ENCODE measurements at regions not wholly inside any gene's neighbourhood (a gene's known extent, or its start where the extent isn't known, plus 50 kb on each side); places are given as distances from the start of the nearest gene placed in this dataset.

- DNase-seq (ENCODE audit: low read depth), result peak; percentile 85
Measured at GRCh38 chr13:59112221-59112718, 1051.5 kb downstream of the DIAPH3 start.

- no peak for DNase-seq (ENCODE audit: low read depth)
Measured at GRCh38 chr13:59119475-59119874, 1044.3 kb downstream of the DIAPH3 start.

DNA sequence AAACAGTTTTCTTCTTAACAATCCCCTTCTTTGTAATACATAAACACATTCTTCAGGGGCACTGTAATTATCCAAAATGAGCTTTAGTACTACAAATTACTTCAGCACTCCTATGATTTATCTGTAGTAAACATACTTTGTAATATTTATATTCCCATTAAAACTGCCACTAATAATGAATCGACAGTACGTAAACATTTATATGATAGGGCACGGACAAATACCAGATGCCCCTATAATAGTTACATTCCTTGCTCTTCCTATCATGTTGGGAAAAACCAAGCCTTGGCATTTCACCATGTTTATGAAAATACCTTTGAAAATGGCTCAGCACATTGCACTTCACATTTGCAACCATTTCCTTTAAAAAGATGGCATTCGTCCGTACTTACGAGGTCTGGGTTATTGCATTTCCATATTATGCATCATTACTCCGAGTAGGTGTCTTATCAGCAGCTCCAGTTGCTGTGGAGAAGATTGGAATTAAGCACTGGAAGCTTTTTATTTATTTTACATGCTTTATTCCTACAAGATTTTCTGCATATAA, 1043.4 kb downstream of the DIAPH3 start:
- peak; percentile 16 for DNase-seq (ENCODE audit: low read depth)

DNA sequence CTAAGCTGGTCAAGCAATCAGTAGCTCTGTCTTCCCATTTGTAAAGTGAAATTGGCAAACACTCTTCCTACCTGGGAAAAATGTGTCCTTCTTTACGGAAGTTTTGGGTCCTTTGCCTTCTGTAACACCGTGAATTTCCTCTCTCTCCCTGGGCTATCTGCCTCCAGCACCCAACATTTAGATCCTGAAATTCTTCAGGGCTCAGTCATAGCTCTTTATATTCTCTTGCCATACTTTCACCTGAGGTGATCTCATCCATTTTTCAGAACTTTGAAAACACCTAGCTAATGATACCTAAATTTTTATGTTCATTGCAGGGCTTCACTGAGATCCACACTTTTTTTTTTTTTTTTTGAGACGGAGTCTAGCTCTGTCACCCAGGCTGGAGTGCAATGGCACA, 1042.2 kb downstream of the DIAPH3 start:
- DNase-seq (ENCODE audit: low read depth), result no peak

- no peak for DNase-seq (ENCODE audit: low read depth)
Measured at GRCh38 chr13:59126474-59126873, 1037.3 kb downstream of the DIAPH3 start.

- no peak for DNase-seq (ENCODE audit: low read depth)
Measured at GRCh38 chr13:59133903-59134302, 1029.8 kb downstream of the DIAPH3 start.

- DNase-seq (ENCODE audit: low read depth), result no peak
Measured at GRCh38 chr13:59144700-59145099, 1019.0 kb downstream of the DIAPH3 start.

DNA sequence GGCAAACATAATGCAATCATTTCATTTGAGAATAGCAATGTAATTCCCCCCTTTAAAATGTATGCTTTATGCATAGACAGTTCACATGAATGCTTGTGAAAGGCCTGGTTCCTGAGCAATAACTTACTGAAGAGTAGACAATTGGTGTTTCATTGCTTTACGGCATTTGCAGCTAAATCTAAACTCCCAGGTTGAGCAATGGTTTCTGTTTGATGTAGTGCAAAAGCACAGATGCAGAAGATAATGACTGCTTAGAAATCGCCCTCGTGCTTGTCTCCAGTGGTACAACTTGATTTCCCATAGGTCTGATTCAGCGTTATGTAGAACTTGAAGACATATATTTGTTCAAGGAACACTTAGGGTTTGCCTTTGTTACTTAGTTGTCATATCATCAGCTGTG, 1018.3 kb downstream of the DIAPH3 start:
- no peak for DNase-seq (ENCODE audit: low read depth)

- no peak for DNase-seq (ENCODE audit: low read depth)
Measured at GRCh38 chr13:59157181-59157580, 1006.5 kb downstream of the DIAPH3 start.

DNA sequence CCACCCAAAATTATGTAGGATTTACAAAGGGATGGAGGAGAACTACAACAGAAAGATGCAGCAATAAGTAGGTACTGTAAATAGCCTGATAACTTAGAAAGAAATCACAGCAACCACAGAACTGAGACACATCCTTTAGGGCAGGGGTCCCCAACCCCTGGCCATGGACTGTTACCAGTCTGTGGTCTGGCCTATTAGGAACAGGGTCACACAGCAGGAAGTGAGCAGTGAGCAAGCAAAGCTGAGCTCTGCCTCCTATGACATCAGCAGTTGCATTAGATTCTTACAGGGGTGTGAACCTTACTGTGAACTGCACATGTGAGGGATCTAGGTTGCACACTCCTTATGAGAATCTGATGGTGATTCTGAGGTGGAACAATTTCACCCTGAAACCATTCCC, 997.6 kb downstream of the DIAPH3 start:
- DNase-seq (ENCODE audit: low read depth), result no peak

DNA sequence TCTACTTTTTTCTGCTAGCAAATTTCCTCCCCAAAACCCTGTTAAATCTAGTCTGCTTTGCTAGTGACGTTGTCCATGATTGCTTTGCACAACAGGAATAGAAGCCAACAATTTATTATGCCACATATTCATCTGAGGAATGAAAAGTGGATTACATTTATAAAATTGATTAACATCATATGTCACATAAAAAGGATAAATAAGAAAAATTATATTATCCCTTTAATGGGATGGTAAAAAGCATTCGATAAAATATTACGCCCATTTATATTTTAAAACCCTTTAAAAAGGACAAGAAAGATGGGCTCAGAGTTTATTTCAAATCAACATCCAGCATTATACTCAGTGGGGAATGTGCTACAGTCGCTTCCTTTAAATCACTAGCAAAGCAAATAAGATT, 991.7 kb downstream of the DIAPH3 start:
- no peak for DNase-seq (ENCODE audit: low read depth)

DNA sequence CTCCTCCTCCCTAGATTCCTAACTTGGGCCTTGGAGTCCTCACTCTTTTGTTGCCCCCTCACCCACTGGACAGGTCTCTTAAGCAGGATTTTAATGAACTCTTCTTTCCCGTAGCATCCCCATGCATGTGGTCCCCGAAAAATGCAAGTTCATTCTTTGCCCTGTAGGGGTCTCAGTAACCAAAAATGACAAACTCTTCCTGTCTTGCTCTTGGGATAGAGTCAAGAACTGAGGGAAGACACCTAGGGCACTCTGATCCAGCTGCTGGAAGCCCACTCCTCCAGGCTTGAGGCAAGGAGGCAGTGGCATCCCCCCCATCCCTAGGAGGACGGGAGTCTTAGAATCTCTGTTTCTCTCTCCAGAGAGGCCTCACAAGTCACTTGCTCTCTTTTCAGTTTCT, 987.0 kb downstream of the DIAPH3 start:
- peak; percentile 13 for DNase-seq (ENCODE audit: low read depth)

- DNase-seq (ENCODE audit: low read depth), result peak; percentile 0
Measured at GRCh38 chr13:59178344-59178743, 985.4 kb downstream of the DIAPH3 start.

DNA sequence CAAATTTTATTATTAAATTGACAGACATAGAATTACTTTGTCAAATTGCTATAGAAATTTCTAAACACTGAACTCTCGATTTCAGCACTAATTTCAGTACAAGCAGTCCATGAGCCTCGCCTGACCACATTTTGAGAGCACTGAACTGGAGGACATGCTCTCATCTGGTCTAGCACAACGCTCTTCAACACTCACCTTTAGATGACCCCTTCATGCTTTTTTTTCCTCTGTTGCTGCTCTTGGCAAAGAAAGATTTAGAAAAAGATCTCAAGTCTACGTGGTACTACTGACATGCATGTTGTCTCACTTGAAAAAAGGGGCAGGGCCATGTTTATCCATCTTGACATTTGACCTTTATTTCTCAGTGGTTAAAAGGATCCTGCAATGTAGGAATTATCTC, 981.5 kb downstream of the DIAPH3 start:
- DNase-seq (ENCODE audit: low read depth), result no peak

GRCh38 chr13:59197397-59197796, 966.3 kb downstream of the DIAPH3 start:
- no peak for DNase-seq (ENCODE audit: low read depth)

GRCh38 chr13:59201841-59202240, 961.9 kb downstream of the DIAPH3 start:
- DNase-seq (ENCODE audit: low read depth), result no peak

GRCh38 chr13:59203855-59204254, 959.9 kb downstream of the DIAPH3 start:
- DNase-seq (ENCODE audit: low read depth), result no peak

GRCh38 chr13:59205501-59205900, 958.2 kb downstream of the DIAPH3 start:
- no peak for DNase-seq (ENCODE audit: low read depth)

- no peak for DNase-seq (ENCODE audit: low read depth)
Measured at GRCh38 chr13:59208405-59209195, 955.1 kb downstream of the DIAPH3 start.

- DNase-seq (ENCODE audit: low read depth), result no peak
Measured at GRCh38 chr13:59210543-59210942, 953.2 kb downstream of the DIAPH3 start.

DNA sequence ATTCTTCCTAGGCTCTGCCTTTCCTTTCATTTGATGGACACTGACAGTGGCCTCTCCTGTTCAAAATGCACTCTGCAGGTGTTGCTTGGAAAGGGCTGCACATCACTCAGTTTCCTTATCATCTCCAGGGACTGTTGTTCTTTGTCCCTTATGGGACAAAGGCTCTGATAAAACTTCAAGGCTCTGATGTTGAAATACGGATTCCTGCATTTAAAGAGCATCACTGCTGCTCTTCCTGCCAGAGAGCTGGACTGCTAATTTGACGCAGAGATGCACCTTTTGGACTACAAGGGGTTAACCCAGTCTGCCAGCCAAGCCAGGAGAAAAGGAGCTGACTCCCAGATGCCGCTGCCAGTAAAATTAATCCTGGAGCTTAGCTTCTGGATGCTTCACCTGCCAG, 952.1 kb downstream of the DIAPH3 start:
- DNase-seq (ENCODE audit: low read depth), result no peak

DNA sequence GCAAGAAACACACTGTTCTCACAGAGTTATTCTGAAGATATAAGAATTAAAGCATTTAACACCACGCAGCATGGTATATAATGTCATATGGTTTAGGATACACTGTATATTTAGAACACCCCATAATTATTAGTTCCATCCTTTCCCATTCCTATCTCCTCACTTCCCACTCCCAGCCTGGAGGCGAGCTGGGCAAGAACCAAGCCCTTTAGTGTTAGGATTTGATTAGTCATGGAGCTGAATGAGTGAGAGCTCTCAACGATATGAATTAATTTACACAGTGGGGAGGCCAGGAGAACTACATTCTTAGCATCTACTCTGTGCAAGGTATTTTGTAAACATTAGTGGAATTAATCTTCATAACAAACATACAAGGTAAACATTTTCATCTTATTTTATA, 934.3 kb downstream of the DIAPH3 start:
- DNase-seq (ENCODE audit: low read depth), result no peak

DNA sequence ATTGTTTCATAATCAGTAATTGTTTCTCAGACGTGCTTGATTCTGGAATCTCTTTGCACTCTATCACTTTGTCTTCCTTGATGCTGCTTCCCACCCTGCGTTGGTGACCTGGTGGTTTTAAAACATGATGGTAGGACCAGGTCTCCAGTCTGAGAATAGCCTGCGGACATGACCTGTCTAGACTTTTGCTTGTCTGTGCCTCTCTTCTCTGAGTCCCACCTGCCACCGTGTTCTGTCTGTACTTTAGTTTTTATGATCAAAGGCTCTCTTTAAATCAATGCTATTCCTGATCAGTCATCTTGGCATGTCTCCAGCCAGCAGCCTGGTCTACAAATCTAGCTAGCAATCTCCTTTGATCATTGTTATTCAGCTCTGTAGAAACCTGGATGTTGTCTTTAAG, 933.9 kb downstream of the DIAPH3 start:
- DNase-seq (ENCODE audit: low read depth), result no peak

Measured in EH (cell line).